ENCODE measurements at regions not wholly inside any gene's neighbourhood (a gene's known extent, or its start where the extent isn't known, plus 50 kb on each side); places are given as distances from the start of the nearest gene placed in this dataset.
A peak's percentile ranks its signal among the peaks of the same experiment; 100 is the strongest.
"Not testable (repeated sequence)": the region's sequence is repeated elsewhere in the genome, so short reads cannot be mapped to it uniquely, and the experiment has no call there.

DNA sequence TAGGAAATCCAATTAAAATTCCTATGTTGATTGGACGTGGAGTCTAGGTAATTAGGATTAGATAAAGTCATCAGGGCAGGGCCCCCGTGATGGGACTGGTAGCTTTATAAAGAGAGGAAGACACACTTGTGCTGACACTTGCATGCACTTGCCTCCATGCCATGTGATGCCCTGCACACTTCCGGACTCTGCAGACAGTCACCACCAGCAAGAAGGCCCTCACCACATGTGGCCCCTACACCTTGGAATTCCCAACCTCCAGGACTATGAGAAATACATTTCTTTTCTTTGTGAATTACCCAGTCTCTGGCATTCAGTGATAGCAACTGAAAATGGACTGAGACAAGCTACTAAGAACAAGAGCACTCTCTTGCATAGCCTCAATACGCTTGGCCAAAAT lies 90.6 kb downstream of the CRYGS start:
- Histone ChIP-seq H3K27me3 (ENCODE audit: control insufficient read depth, insufficient read depth, low read length) (no peaks in the 10 kb centered on the region), H3K4me3 (ENCODE audit: low read depth, low read length) (no peak overlapping the region), H3K36me3 (ENCODE audit: control insufficient read depth, insufficient read depth, low read length) (no peaks in the 10 kb centered on the region)
- TF ChIP-seq, protein P1, sequence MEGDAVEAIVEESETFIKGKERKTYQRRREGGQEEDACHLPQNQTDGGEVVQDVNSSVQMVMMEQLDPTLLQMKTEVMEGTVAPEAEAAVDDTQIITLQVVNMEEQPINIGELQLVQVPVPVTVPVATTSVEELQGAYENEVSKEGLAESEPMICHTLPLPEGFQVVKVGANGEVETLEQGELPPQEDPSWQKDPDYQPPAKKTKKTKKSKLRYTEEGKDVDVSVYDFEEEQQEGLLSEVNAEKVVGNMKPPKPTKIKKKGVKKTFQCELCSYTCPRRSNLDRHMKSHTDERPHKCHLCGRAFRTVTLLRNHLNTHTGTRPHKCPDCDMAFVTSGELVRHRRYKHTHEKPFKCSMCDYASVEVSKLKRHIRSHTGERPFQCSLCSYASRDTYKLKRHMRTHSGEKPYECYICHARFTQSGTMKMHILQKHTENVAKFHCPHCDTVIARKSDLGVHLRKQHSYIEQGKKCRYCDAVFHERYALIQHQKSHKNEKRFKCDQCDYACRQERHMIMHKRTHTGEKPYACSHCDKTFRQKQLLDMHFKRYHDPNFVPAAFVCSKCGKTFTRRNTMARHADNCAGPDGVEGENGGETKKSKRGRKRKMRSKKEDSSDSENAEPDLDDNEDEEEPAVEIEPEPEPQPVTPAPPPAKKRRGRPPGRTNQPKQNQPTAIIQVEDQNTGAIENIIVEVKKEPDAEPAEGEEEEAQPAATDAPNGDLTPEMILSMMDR (IDR thresholded peaks at IDR 0.05; ENCODE audit: insufficient read depth, low read length, severe bottlenecking) = no peak
- no peak for DNase-seq (ENCODE audit: low read depth)
- no peak for FAIRE-seq

DNA sequence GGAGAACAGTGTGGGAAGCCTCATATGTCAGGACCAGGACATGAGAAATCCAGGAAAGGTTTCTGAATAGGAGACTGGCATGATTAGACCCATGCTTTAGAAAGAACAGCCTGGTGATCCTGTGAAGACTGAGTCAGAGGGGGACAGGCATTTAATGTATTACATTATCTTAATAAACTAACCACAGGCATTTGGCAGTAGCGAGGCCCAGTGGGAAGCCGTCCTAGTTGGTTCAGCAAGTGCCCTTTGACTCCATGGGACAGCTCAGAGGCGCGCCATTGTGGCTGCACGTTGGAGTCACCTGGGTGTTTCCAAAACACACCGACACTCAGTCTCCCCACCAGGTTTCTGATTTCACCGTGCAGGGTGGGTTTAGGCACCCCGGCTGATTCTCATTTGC lies 90.5 kb upstream of the DGKG start:
- TF ChIP-seq, protein P1 (IDR thresholded peaks at IDR 0.05; ENCODE audit: insufficient read depth, low read length, severe bottlenecking) = no peak
- Histone ChIP-seq H3K36me3 (ENCODE audit: control insufficient read depth, insufficient read depth, low read length) (no peaks in the 10 kb centered on the region), H3K27me3 (ENCODE audit: control insufficient read depth, insufficient read depth, low read length) (no peaks in the 10 kb centered on the region), H3K4me3 (ENCODE audit: low read depth, low read length) (no peak overlapping the region)
- DNase-seq (ENCODE audit: low read depth) (peak; percentile 44), FAIRE-seq (no peak)

- Histone ChIP-seq H3K4me3 (ENCODE audit: low read depth, low read length) (no peak overlapping the region), H3K27me3 (ENCODE audit: control insufficient read depth, insufficient read depth, low read length) (no peaks in the 10 kb centered on the region), H3K36me3 (ENCODE audit: control insufficient read depth, insufficient read depth, low read length) (no peaks in the 10 kb centered on the region)
- FAIRE-seq (no peak), DNase-seq (ENCODE audit: low read depth) (no peak)
- TF ChIP-seq, protein P1 (IDR thresholded peaks at IDR 0.05; ENCODE audit: insufficient read depth, low read length, severe bottlenecking) = no peak
Measured at GRCh38 chr3:186451371-186451770, 89.3 kb upstream of the DGKG start.

DNA sequence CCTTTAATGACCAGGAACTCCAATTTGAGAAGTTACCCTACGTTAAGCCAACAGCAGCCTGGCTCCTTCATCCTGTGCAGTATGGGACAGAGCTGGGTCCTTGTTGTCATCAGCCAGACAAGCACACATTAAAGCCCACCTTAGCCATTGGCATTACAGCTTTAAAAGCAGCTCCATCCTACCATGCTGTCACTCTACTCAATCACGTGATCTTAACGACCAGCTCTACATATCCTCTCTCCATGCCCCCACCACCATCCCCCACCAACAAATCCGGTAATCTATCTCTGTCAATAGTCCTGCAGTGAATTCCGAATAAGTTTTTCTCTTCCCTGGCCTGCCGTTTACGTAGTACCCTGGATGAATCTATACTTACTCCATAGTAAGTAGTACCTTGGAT lies 82.9 kb upstream of the DGKG start:
- Histone ChIP-seq H3K36me3 (ENCODE audit: control insufficient read depth, insufficient read depth, low read length) (no peaks in the 10 kb centered on the region), H3K27me3 (ENCODE audit: control insufficient read depth, insufficient read depth, low read length) (no peaks in the 10 kb centered on the region), H3K4me3 (ENCODE audit: low read depth, low read length) (no peak overlapping the region)
- TF ChIP-seq, protein P1 (IDR thresholded peaks at IDR 0.05; ENCODE audit: insufficient read depth, low read length, severe bottlenecking) = no peak
- DNase-seq (ENCODE audit: low read depth) (no peak), FAIRE-seq (no peak)

GRCh38 chr3:186444288-186444687 lies 82.3 kb upstream of the DGKG start:
- TF ChIP-seq, protein P1 (IDR thresholded peaks at IDR 0.05; ENCODE audit: insufficient read depth, low read length, severe bottlenecking) = no peak
- H3K36me3 ChIP-seq (ENCODE audit: control insufficient read depth, insufficient read depth, low read length) = no peaks in the 10 kb centered on the region
- FAIRE-seq = no peak
- H3K27me3 ChIP-seq (ENCODE audit: control insufficient read depth, insufficient read depth, low read length) = no peaks in the 10 kb centered on the region
- DNase-seq (ENCODE audit: low read depth) = no peak
- H3K4me3 ChIP-seq (ENCODE audit: low read depth, low read length) = no peak overlapping the region

DNA sequence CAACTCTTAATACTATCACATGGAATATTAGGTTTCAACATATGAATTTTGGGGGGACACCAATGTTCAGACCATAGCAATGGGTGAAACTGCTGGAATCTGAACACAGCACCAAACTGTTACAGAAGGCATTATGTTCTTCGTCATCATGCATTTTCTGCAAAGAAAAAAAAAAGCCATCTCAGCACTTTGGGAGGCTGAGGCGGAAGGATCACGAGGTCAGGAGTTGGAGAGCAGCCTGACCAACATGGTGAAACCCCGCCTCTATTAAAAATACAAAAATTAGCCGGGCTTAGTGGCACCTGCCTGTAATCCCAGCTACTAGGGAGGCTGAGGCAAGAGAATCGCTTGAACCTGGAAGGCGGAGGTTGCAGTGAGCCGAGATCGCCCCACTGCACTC lies 80.9 kb upstream of the DGKG start:
- not testable (repeated sequence) for FAIRE-seq; H3K4me3 ChIP-seq (ENCODE audit: low read depth, low read length); H3K36me3 ChIP-seq (ENCODE audit: control insufficient read depth, insufficient read depth, low read length); H3K27me3 ChIP-seq (ENCODE audit: control insufficient read depth, insufficient read depth, low read length); DNase-seq (ENCODE audit: low read depth)

Data from bronchial epithelial cell (primary cell).